GM06990 (cell line): ENCODE measurements at regions not wholly inside any gene's neighbourhood (a gene's known extent, or its start where the extent isn't known, plus 50 kb on each side); places are given as distances from the start of the nearest gene placed in this dataset.

Experiments
- DNase-seq: peaks from one replicate; pipeline ENCODE4 v3.0.0-alpha.2; 2011; ENCODE audit not compliant: insufficient read length; ENCODE audit errors: extremely low read depth
- H3K27me3 ChIP-seq: replicated peaks from 2 replicates; pipeline ENCODE4 v1.6.0; 2011; ENCODE audit warnings: low read length; ENCODE audit not compliant: control insufficient read depth, insufficient read depth
- H3K36me3 ChIP-seq: 2 replicates; pipeline ENCODE4 v1.5.1; 2011; ENCODE audit warnings: low read length; ENCODE audit not compliant: control insufficient read depth, insufficient read depth
- H3K4me3 ChIP-seq: replicated peaks from 2 replicates; pipeline ENCODE4 v1.5.1; 2011; ENCODE audit warnings: low read depth, mild to moderate bottlenecking, control low read depth, low read length
- CTCF ChIP-seq: IDR thresholded peaks from 2 replicates; pipeline ENCODE4 v1.5.1; 2011; ENCODE audit warnings: low read length, control low read depth, mild to moderate bottlenecking, inconsistent platforms; ENCODE audit not compliant: insufficient read depth, poor library complexity, severe bottlenecking

GRCh38 chr6:134515986-134516385 is 198.1 kb upstream of the SGK1 start:
- H3K4me3 ChIP-seq, result no peak overlapping the region
- no peaks in the 10 kb centered on the region for H3K27me3 ChIP-seq
- no peaks in the 10 kb centered on the region for H3K36me3 ChIP-seq
- no peak for DNase-seq
- no peak for TF ChIP-seq CTCF

GRCh38 chr6:134512981-134513391 is 195.1 kb upstream of the SGK1 start:
- H3K36me3 ChIP-seq, result no peaks in the 10 kb centered on the region
- no peak for DNase-seq
- no peak for TF ChIP-seq CTCF
- no peak overlapping the region for H3K4me3 ChIP-seq
- no peaks in the 10 kb centered on the region for H3K27me3 ChIP-seq

- no peak for TF ChIP-seq CTCF
These were observed 194.2 kb upstream of the SGK1 start for GRCh38 chr6:134511984-134512683.

GRCh38 chr6:134510920-134511319 is 193.0 kb upstream of the SGK1 start:
- Histone ChIP-seq H3K27me3 (no peaks in the 10 kb centered on the region), H3K36me3 (no peaks in the 10 kb centered on the region), H3K4me3 (no peak overlapping the region)
- DNase-seq, result no peak
- no peak for TF ChIP-seq CTCF

More at GRCh38 chr6:134511984-134512683, 194.2 kb upstream of the SGK1 start:
- DNase-seq, result no peak
- no peaks in the 10 kb centered on the region for H3K36me3 ChIP-seq
- H3K27me3 ChIP-seq, result no peaks in the 10 kb centered on the region
- no peak overlapping the region for H3K4me3 ChIP-seq

GRCh38 chr6:134510142-134510541 is 192.2 kb upstream of the SGK1 start:
- Histone ChIP-seq H3K27me3 (no peaks in the 10 kb centered on the region), H3K36me3 (no peaks in the 10 kb centered on the region), H3K4me3 (no peak overlapping the region)
- no peak for TF ChIP-seq CTCF
- DNase-seq, result no peak
